ENCODE measurements at regions not wholly inside any gene's neighbourhood (a gene's known extent, or its start where the extent isn't known, plus 50 kb on each side); places are given as distances from the start of the nearest gene placed in this dataset.
A peak's percentile ranks its signal among the peaks of the same experiment; 100 is the strongest.

- DNase-seq (ENCODE audit: low read depth): no peak
Observed at GRCh38 chr21:17979763-17980162, 160.6 kb upstream of the C21orf91 start.

GRCh38 chr21:17978895-17979294 lies 159.7 kb upstream of the C21orf91 start:
- DNase-seq (ENCODE audit: low read depth): no peak

GRCh38 chr21:17976691-17977090 lies 157.5 kb upstream of the C21orf91 start:
- DNase-seq (ENCODE audit: low read depth): no peak

GRCh38 chr21:17976139-17976538 lies 157.0 kb upstream of the C21orf91 start:
- no peak for DNase-seq (ENCODE audit: low read depth)

GRCh38 chr21:17967319-17967718 lies 148.2 kb upstream of the C21orf91 start:
- no peak for DNase-seq (ENCODE audit: low read depth)

GRCh38 chr21:17964716-17965115 lies 145.6 kb upstream of the C21orf91 start:
- no peak for DNase-seq (ENCODE audit: low read depth)

GRCh38 chr21:17964199-17964598 lies 145.0 kb upstream of the C21orf91 start:
- DNase-seq (ENCODE audit: low read depth): no peak

- no peak for DNase-seq (ENCODE audit: low read depth)
Observed at GRCh38 chr21:17950591-17950990, 131.4 kb upstream of the C21orf91 start.

- DNase-seq (ENCODE audit: low read depth): no peak
Observed at GRCh38 chr21:17949421-17949820, 130.3 kb upstream of the C21orf91 start.

GRCh38 chr21:17947531-17947930 lies 128.4 kb upstream of the C21orf91 start:
- no peak for DNase-seq (ENCODE audit: low read depth)

GRCh38 chr21:17931080-17931479 lies 111.9 kb upstream of the C21orf91 start:
- DNase-seq (ENCODE audit: low read depth): no peak

GRCh38 chr21:17930093-17930492 lies 110.9 kb upstream of the C21orf91 start:
- DNase-seq (ENCODE audit: low read depth): no peak

GRCh38 chr21:17929510-17929909 lies 110.4 kb upstream of the C21orf91 start:
- DNase-seq (ENCODE audit: low read depth): no peak

- DNase-seq (ENCODE audit: low read depth): no peak
Observed at GRCh38 chr21:17925899-17926298, 106.7 kb upstream of the C21orf91 start.

- no peak for DNase-seq (ENCODE audit: low read depth)
Observed at GRCh38 chr21:17925000-17925610, 105.9 kb upstream of the C21orf91 start.

GRCh38 chr21:17921579-17922530 lies 102.7 kb upstream of the C21orf91 start:
- DNase-seq (ENCODE audit: low read depth): peak; percentile 51

GRCh38 chr21:17915976-17916375 lies 96.8 kb upstream of the C21orf91 start:
- no peak for DNase-seq (ENCODE audit: low read depth)

GRCh38 chr21:17911628-17912027 lies 92.5 kb upstream of the C21orf91 start:
- DNase-seq (ENCODE audit: low read depth): no peak

GRCh38 chr21:17903929-17904639 lies 84.9 kb upstream of the C21orf91 start:
- no peak for DNase-seq (ENCODE audit: low read depth)

GRCh38 chr21:17903029-17903806 lies 84.1 kb upstream of the C21orf91 start:
- DNase-seq (ENCODE audit: low read depth): no peak

GRCh38 chr21:17901458-17902079 lies 82.4 kb upstream of the C21orf91 start:
- DNase-seq (ENCODE audit: low read depth): no peak

GRCh38 chr21:17900990-17901385 lies 81.8 kb upstream of the C21orf91 start:
- no peak for DNase-seq (ENCODE audit: low read depth)
